NCI-H82 treated with DMSO at 0.1 percent for 48 hours (cell line): ENCODE measurements at regions not wholly inside any gene's neighbourhood (a gene's known extent, or its start where the extent isn't known, plus 50 kb on each side); places are given as distances from the start of the nearest gene placed in this dataset.
"Not testable (repeated sequence)": the region's sequence is repeated elsewhere in the genome, so short reads cannot be mapped to it uniquely, and the experiment has no call there.

Experiments used
- DNase-seq: peaks from one replicate; lab custom pipeline; 2025; ENCODE audit not compliant: unreplicated experiment; lab: John Stamatoyannopoulos, UW

GRCh38 chr13:26482451-26483197, 74.9 kb upstream of the WASF3 start:
- DNase-seq, result peak; percentile 78

- no peak for DNase-seq
These were observed 73.9 kb upstream of the WASF3 start for GRCh38 chr13:26483546-26483945.

- DNase-seq, result no peak
These were observed 73.3 kb upstream of the WASF3 start for GRCh38 chr13:26484196-26484595.

GRCh38 chr13:26485288-26485687, 72.2 kb upstream of the WASF3 start:
- DNase-seq, result no peak

- DNase-seq, result no peak
These were observed 71.7 kb upstream of the WASF3 start for GRCh38 chr13:26485786-26486185.

- DNase-seq, result no peak
These were observed 70.9 kb upstream of the WASF3 start for GRCh38 chr13:26486550-26486949.

- no peak for DNase-seq
These were observed 69.7 kb upstream of the WASF3 start for GRCh38 chr13:26487781-26488180.

GRCh38 chr13:26488236-26489003, 69.1 kb upstream of the WASF3 start:
- DNase-seq, result peak; percentile 19

- not testable (repeated sequence) for DNase-seq
These were observed 65.2 kb upstream of the WASF3 start for GRCh38 chr13:26492301-26492700.

GRCh38 chr13:26494571-26495195, 62.8 kb upstream of the WASF3 start:
- DNase-seq, result peak; percentile 86

GRCh38 chr13:26495750-26496149, 61.7 kb upstream of the WASF3 start:
- no peak for DNase-seq

- no peak for DNase-seq
These were observed 59.4 kb upstream of the WASF3 start for GRCh38 chr13:26497968-26498511.

- no peak for DNase-seq
These were observed 58.6 kb upstream of the WASF3 start for GRCh38 chr13:26498656-26499601.

- no peak for DNase-seq
These were observed 56.7 kb upstream of the WASF3 start for GRCh38 chr13:26500618-26501320.

GRCh38 chr13:26501641-26502040, 55.8 kb upstream of the WASF3 start:
- DNase-seq, result no peak

- no peak for DNase-seq
These were observed 54.7 kb upstream of the WASF3 start for GRCh38 chr13:26502826-26503225.

- no peak for DNase-seq
These were observed 53.5 kb upstream of the WASF3 start for GRCh38 chr13:26503826-26504594.
